ENCODE measurements at regions not wholly inside any gene's neighbourhood (a gene's known extent, or its start where the extent isn't known, plus 50 kb on each side); places are given as distances from the start of the nearest gene placed in this dataset.

- TF ChIP-seq GABPA (IDR thresholded peaks at IDR 0.05; ENCODE audit: low read depth) (no peak), POLR2AphosphoS5 (IDR thresholded peaks at IDR 0.05; ENCODE audit: low read depth) (no peak), REST (IDR thresholded peaks at IDR 0.05; ENCODE audit: insufficient replicate concordance, low read depth) (no peak), SPI1 (IDR thresholded peaks at IDR 0.05; ENCODE audit: borderline replicate concordance, low read depth) (no peak)
- TF ChIP-seq, protein P1, sequence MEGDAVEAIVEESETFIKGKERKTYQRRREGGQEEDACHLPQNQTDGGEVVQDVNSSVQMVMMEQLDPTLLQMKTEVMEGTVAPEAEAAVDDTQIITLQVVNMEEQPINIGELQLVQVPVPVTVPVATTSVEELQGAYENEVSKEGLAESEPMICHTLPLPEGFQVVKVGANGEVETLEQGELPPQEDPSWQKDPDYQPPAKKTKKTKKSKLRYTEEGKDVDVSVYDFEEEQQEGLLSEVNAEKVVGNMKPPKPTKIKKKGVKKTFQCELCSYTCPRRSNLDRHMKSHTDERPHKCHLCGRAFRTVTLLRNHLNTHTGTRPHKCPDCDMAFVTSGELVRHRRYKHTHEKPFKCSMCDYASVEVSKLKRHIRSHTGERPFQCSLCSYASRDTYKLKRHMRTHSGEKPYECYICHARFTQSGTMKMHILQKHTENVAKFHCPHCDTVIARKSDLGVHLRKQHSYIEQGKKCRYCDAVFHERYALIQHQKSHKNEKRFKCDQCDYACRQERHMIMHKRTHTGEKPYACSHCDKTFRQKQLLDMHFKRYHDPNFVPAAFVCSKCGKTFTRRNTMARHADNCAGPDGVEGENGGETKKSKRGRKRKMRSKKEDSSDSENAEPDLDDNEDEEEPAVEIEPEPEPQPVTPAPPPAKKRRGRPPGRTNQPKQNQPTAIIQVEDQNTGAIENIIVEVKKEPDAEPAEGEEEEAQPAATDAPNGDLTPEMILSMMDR (IDR thresholded peaks at IDR 0.05; ENCODE audit: insufficient read depth, low read length) = no peak
These were observed 726.5 kb upstream of the RAB6C start for GRCh38 chr2:129252781-129253460.

Measured in HL-60 (cell line).